ENCODE measurements at regions not wholly inside any gene's neighbourhood (a gene's known extent, or its start where the extent isn't known, plus 50 kb on each side); places are given as distances from the start of the nearest gene placed in this dataset.

- Histone ChIP-seq H3K27me3 (peaks cover 0 to 27% (median 6%) of the 10 kb centered on the region in 3 donors), H3K4me3 (no peak overlapping the region), H3K27ac (no peak overlapping the region), H3K9me3 (peaks cover 0 to 8% (median 5%) of the 10 kb centered on the region in 4 donors), H3K36me3 (no peaks in the 10 kb centered on the region), H3K4me1 (peaks cover 0 to 6% (median 0%) of the 10 kb centered on the region in 4 donors)
- TF ChIP-seq POLR2AphosphoS5 (IDR thresholded peaks at IDR 0.05), result no peak
- TF ChIP-seq POLR2A (IDR thresholded peaks at IDR 0.05), result no peak
- no peak for TF ChIP-seq EP300 (IDR thresholded peaks at IDR 0.05)
- no peak for TF ChIP-seq CTCF (IDR thresholded peaks at IDR 0.05)
- whole genome bisulfite sequencing, 5 donors, result 50 to 59% (median 54%) methylated on average over 6 of the region's 6 CpGs
- intact Hi-C loops (cut with DNase I; ENCODE audit: low total_unique reads), result no loop called here
- no peak for DNase-seq
Observed at GRCh38 chr2:239608260-239608659, 207.4 kb upstream of the HDAC4 start.

GRCh38 chr2:239607517-239608191 is 206.8 kb upstream of the HDAC4 start:
- Histone ChIP-seq H3K36me3 (no peaks in the 10 kb centered on the region), H3K27ac (no peak overlapping the region), H3K27me3 (peaks cover 0 to 33% (median 6%) of the 10 kb centered on the region in 3 donors), H3K9me3 (peaks cover 0 to 8% (median 5%) of the 10 kb centered on the region in 4 donors), H3K4me3 (no peak overlapping the region), H3K4me1 (peaks cover 0 to 6% (median 0%) of the 10 kb centered on the region in 4 donors)
- no peak for DNase-seq
- intact Hi-C loops (cut with DNase I; ENCODE audit: low total_unique reads), result no loop called here
- 55 to 63% (median 59%) methylated on average over 24 of the region's 24 CpGs for WGBS, 5 donors
- no peak for TF ChIP-seq CTCF (IDR thresholded peaks at IDR 0.05)
- no peak for TF ChIP-seq EP300 (IDR thresholded peaks at IDR 0.05)

- peaks cover 0 to 8% (median 5%) of the 10 kb centered on the region in 4 donors for H3K9me3 ChIP-seq
- peaks cover 0 to 6% (median 0%) of the 10 kb centered on the region in 4 donors for H3K4me1 ChIP-seq
- no peak overlapping the region for H3K4me3 ChIP-seq
- WGBS, 5 donors, result 82 to 91% (median 85%) methylated on average over 7 of the region's 7 CpGs
- H3K36me3 ChIP-seq, result no peaks in the 10 kb centered on the region
- no peak overlapping the region for H3K27ac ChIP-seq
- DNase-seq, result no peak
- peaks cover 0 to 38% (median 6%) of the 10 kb centered on the region in 3 donors for H3K27me3 ChIP-seq
- TF ChIP-seq EP300 (IDR thresholded peaks at IDR 0.05), result no peak
- TF ChIP-seq POLR2AphosphoS5 (IDR thresholded peaks at IDR 0.05), result no peak
- TF ChIP-seq CTCF (IDR thresholded peaks at IDR 0.05), result no peak
- TF ChIP-seq POLR2A (IDR thresholded peaks at IDR 0.05), result no peak
- intact Hi-C loops (cut with DNase I; ENCODE audit: low total_unique reads), result no loop called here
Observed at GRCh38 chr2:239606741-239607516, 206.1 kb upstream of the HDAC4 start.

- intact Hi-C loops (cut with DNase I; ENCODE audit: low total_unique reads), result no loop called here
- Histone ChIP-seq H3K9me3 (peaks cover 0 to 8% (median 5%) of the 10 kb centered on the region in 4 donors), H3K27me3 (peaks cover 0 to 38% (median 6%) of the 10 kb centered on the region in 3 donors), H3K4me1 (peaks cover 0 to 6% (median 0%) of the 10 kb centered on the region in 4 donors), H3K4me3 (no peak overlapping the region), H3K27ac (no peak overlapping the region), H3K36me3 (no peaks in the 10 kb centered on the region)
- TF ChIP-seq POLR2AphosphoS5 (IDR thresholded peaks at IDR 0.05) (no peak), CTCF (IDR thresholded peaks at IDR 0.05) (no peak), POLR2A (IDR thresholded peaks at IDR 0.05) (no peak), EP300 (IDR thresholded peaks at IDR 0.05) (no peak)
- DNase-seq, result no peak
- WGBS, 5 donors, result 52 to 67% (median 60%) methylated on average over 5 of the region's 5 CpGs
Observed at GRCh38 chr2:239605976-239606375, 205.2 kb upstream of the HDAC4 start.

All from stomach (tissue), 8 donors.